ENCODE measurements at regions not wholly inside any gene's neighbourhood (a gene's known extent, or its start where the extent isn't known, plus 50 kb on each side); places are given as distances from the start of the nearest gene placed in this dataset.
"Not testable (repeated sequence)": the region's sequence is repeated elsewhere in the genome, so short reads cannot be mapped to it uniquely, and the experiment has no call there.

- DNase-seq, result no peak
These were observed 718.9 kb upstream of the MEF2C start for GRCh38 chr5:89601880-89602279.

- DNase-seq, result no peak
These were observed 714.9 kb upstream of the MEF2C start for GRCh38 chr5:89597878-89598277.

- DNase-seq, result no peak
These were observed 713.8 kb upstream of the MEF2C start for GRCh38 chr5:89596821-89597220.

- no peak for DNase-seq
These were observed 712.1 kb upstream of the MEF2C start for GRCh38 chr5:89595056-89595455.

- no peak for DNase-seq
These were observed 701.5 kb upstream of the MEF2C start for GRCh38 chr5:89584339-89584956.

GRCh38 chr5:89583534-89583933 is 700.5 kb upstream of the MEF2C start:
- no peak for DNase-seq

GRCh38 chr5:89582768-89583339 is 699.9 kb upstream of the MEF2C start:
- DNase-seq, result no peak

- no peak for DNase-seq
These were observed 698.0 kb upstream of the MEF2C start for GRCh38 chr5:89580976-89581375.

GRCh38 chr5:89575319-89575718 is 692.3 kb upstream of the MEF2C start:
- no peak for DNase-seq

GRCh38 chr5:89573345-89573744 is 690.4 kb upstream of the MEF2C start:
- no peak for DNase-seq

- DNase-seq, result no peak
These were observed 689.7 kb upstream of the MEF2C start for GRCh38 chr5:89572696-89573095.

- DNase-seq, result no peak
These were observed 687.6 kb upstream of the MEF2C start for GRCh38 chr5:89570557-89570956.

- DNase-seq, result no peak
These were observed 683.4 kb upstream of the MEF2C start for GRCh38 chr5:89566340-89566739.

GRCh38 chr5:89560696-89561095 is 677.7 kb upstream of the MEF2C start:
- no peak for DNase-seq

GRCh38 chr5:89556215-89556913 is 673.4 kb upstream of the MEF2C start:
- DNase-seq, result no peak

- DNase-seq, result no peak
These were observed 663.7 kb upstream of the MEF2C start for GRCh38 chr5:89546657-89547056.

GRCh38 chr5:89545626-89546025 is 662.6 kb upstream of the MEF2C start:
- DNase-seq, result no peak

- no peak for DNase-seq
These were observed 662.1 kb upstream of the MEF2C start for GRCh38 chr5:89545076-89545475.

GRCh38 chr5:89542736-89543135 is 659.8 kb upstream of the MEF2C start:
- no peak for DNase-seq

- no peak for DNase-seq
These were observed 654.8 kb upstream of the MEF2C start for GRCh38 chr5:89537800-89538199.

- DNase-seq, result no peak
These were observed 653.0 kb upstream of the MEF2C start for GRCh38 chr5:89536020-89536419.

- DNase-seq, result no peak
These were observed 652.4 kb upstream of the MEF2C start for GRCh38 chr5:89535411-89535810.

- no peak for DNase-seq
These were observed 651.3 kb upstream of the MEF2C start for GRCh38 chr5:89534331-89534730.

GRCh38 chr5:89524785-89525184 is 641.8 kb upstream of the MEF2C start:
- DNase-seq, result no peak

GRCh38 chr5:89523867-89524266 is 640.9 kb upstream of the MEF2C start:
- not testable (repeated sequence) for DNase-seq
